ENCODE measurements at regions not wholly inside any gene's neighbourhood (a gene's known extent, or its start where the extent isn't known, plus 50 kb on each side); places are given as distances from the start of the nearest gene placed in this dataset.

GRCh38 chrX:45323387-45323786 lies 122.7 kb upstream of the DIPK2B start:
- intact Hi-C loops (cut with DNase I) = loop anchor here (10.0 kb wide), 1 partner anchor 1051 kb away; no protein-coding TSS in a partner anchor
- no peak for TF ChIP-seq CTCF (IDR thresholded peaks at IDR 0.05)
- H3K27me3 ChIP-seq = peaks cover 4% of the 10 kb centered on the region
- H3K27ac ChIP-seq = no peak overlapping the region
- no peak overlapping the region for H3K9ac ChIP-seq (ENCODE audit: low read depth in 2 of 2, low read length in 2 of 2)
- no peaks in the 10 kb centered on the region for H3K9me3 ChIP-seq
- no peak for DNase-seq
- no peak overlapping the region for H3K4me3 ChIP-seq
- H3K4me1 ChIP-seq = no peaks in the 10 kb centered on the region
- H3K36me3 ChIP-seq = no peaks in the 10 kb centered on the region

GRCh38 chrX:45322820-45323219 lies 122.1 kb upstream of the DIPK2B start:
- Histone ChIP-seq H3K27me3 (peaks cover 3% of the 10 kb centered on the region), H3K9me3 (no peaks in the 10 kb centered on the region), H3K36me3 (no peaks in the 10 kb centered on the region), H3K9ac (ENCODE audit: low read depth in 2 of 2, low read length in 2 of 2) (no peak overlapping the region), H3K4me3 (no peak overlapping the region), H3K4me1 (no peaks in the 10 kb centered on the region), H3K27ac (no peak overlapping the region)
- intact Hi-C loops (cut with DNase I) = loop anchor here (10.0 kb wide), 1 partner anchor 1052 kb away; no protein-coding TSS in a partner anchor
- no peak for DNase-seq
- TF ChIP-seq CTCF (IDR thresholded peaks at IDR 0.05) = no peak

GRCh38 chrX:45322382-45322781 lies 121.7 kb upstream of the DIPK2B start:
- H3K36me3 ChIP-seq = no peaks in the 10 kb centered on the region
- DNase-seq = peak; percentile 48
- H3K4me1 ChIP-seq = no peaks in the 10 kb centered on the region
- H3K4me3 ChIP-seq = no peak overlapping the region
- intact Hi-C loops (cut with DNase I) = loop anchor here (10.0 kb wide), 1 partner anchor 1052 kb away; no protein-coding TSS in a partner anchor
- H3K9ac ChIP-seq (ENCODE audit: low read depth in 2 of 2, low read length in 2 of 2) = no peak overlapping the region
- H3K27ac ChIP-seq = no peak overlapping the region
- no peaks in the 10 kb centered on the region for H3K9me3 ChIP-seq
- TF ChIP-seq CTCF (IDR thresholded peaks at IDR 0.05) = peak; percentile 32
- H3K27me3 ChIP-seq = no peaks in the 10 kb centered on the region

GRCh38 chrX:45320191-45320590 lies 119.5 kb upstream of the DIPK2B start:
- H3K27ac ChIP-seq = no peak overlapping the region
- no peak overlapping the region for H3K4me3 ChIP-seq
- intact Hi-C loops (cut with DNase I) = loop anchor here (10.0 kb wide), 1 partner anchor 1055 kb away; no protein-coding TSS in a partner anchor
- no peaks in the 10 kb centered on the region for H3K9me3 ChIP-seq
- H3K4me1 ChIP-seq = no peaks in the 10 kb centered on the region
- no peak for DNase-seq
- no peak overlapping the region for H3K9ac ChIP-seq (ENCODE audit: low read depth in 2 of 2, low read length in 2 of 2)
- no peaks in the 10 kb centered on the region for H3K27me3 ChIP-seq
- H3K36me3 ChIP-seq = no peaks in the 10 kb centered on the region
- TF ChIP-seq CTCF (IDR thresholded peaks at IDR 0.05) = no peak

- Histone ChIP-seq H3K9me3 (no peaks in the 10 kb centered on the region), H3K27ac (no peak overlapping the region), H3K27me3 (no peaks in the 10 kb centered on the region), H3K4me1 (no peaks in the 10 kb centered on the region), H3K4me3 (no peak overlapping the region), H3K9ac (ENCODE audit: low read depth in 2 of 2, low read length in 2 of 2) (no peak overlapping the region), H3K36me3 (no peaks in the 10 kb centered on the region)
- intact Hi-C loops (cut with DNase I) = no loop called here
- no peak for DNase-seq
- TF ChIP-seq CTCF (IDR thresholded peaks at IDR 0.05) = no peak
Measured at GRCh38 chrX:45309801-45310200, 109.1 kb upstream of the DIPK2B start.

Data from colonic mucosa (tissue), 4 donors.